ENCODE measurements at regions not wholly inside any gene's neighbourhood (a gene's known extent, or its start where the extent isn't known, plus 50 kb on each side); places are given as distances from the start of the nearest gene placed in this dataset.

- no peak for TF ChIP-seq EZH2 (IDR thresholded peaks at IDR 0.05; ENCODE audit: borderline replicate concordance, low read length)
- no peak for TF ChIP-seq CTCF (IDR thresholded peaks at IDR 0.05; ENCODE audit: low read length)
Observed at GRCh38 chr5:98053170-98053569, 720.3 kb upstream of the RGMB start.

GRCh38 chr5:98060148-98060547 is 713.3 kb upstream of the RGMB start:
- Histone ChIP-seq H3F3A (ENCODE audit: insufficient read depth, low read length) (no peaks in the 10 kb centered on the region), H3K36me3 (ENCODE audit: insufficient read depth, low read length) (no peaks in the 10 kb centered on the region), H2AFZ (ENCODE audit: low read length) (no peak overlapping the region), H3K27me3 (ENCODE audit: insufficient read depth, low read length) (no peaks in the 10 kb centered on the region), H3K27ac (ENCODE audit: low read depth, low read length, poor library complexity, severe bottlenecking) (no peak overlapping the region), H3K9me2 (ENCODE audit: low read depth, low read length) (no peaks in the 10 kb centered on the region), H3K4me2 (ENCODE audit: low read length) (no peak overlapping the region), H3K79me2 (ENCODE audit: insufficient read depth, low read length) (no peaks in the 10 kb centered on the region), H3K9me3 (ENCODE audit: low read length) (no peaks in the 10 kb centered on the region), H3K4me1 (ENCODE audit: insufficient read depth, low read length, severe bottlenecking) (no peaks in the 10 kb centered on the region), H3K9ac (ENCODE audit: low read length) (no peak overlapping the region), H3K4me3 (ENCODE audit: low read depth, low read length, poor library complexity, severe bottlenecking) (no peak overlapping the region), H4K20me1 (ENCODE audit: insufficient read depth, low read length) (no peaks in the 10 kb centered on the region)
- TF ChIP-seq CTCF (IDR thresholded peaks at IDR 0.05; ENCODE audit: low read length) (no peak), EZH2 (IDR thresholded peaks at IDR 0.05; ENCODE audit: borderline replicate concordance, low read length) (no peak)

More at GRCh38 chr5:98053170-98053569, 720.3 kb upstream of the RGMB start:
- Histone ChIP-seq H3K36me3 (ENCODE audit: insufficient read depth, low read length) (no peaks in the 10 kb centered on the region), H3K27me3 (ENCODE audit: insufficient read depth, low read length) (no peaks in the 10 kb centered on the region), H3K27ac (ENCODE audit: low read depth, low read length, poor library complexity, severe bottlenecking) (no peak overlapping the region), H3K79me2 (ENCODE audit: insufficient read depth, low read length) (no peaks in the 10 kb centered on the region), H4K20me1 (ENCODE audit: insufficient read depth, low read length) (no peaks in the 10 kb centered on the region), H3K4me2 (ENCODE audit: low read length) (no peak overlapping the region), H2AFZ (ENCODE audit: low read length) (no peak overlapping the region), H3F3A (ENCODE audit: insufficient read depth, low read length) (no peaks in the 10 kb centered on the region), H3K4me3 (ENCODE audit: low read depth, low read length, poor library complexity, severe bottlenecking) (no peak overlapping the region), H3K9ac (ENCODE audit: low read length) (no peak overlapping the region), H3K9me2 (ENCODE audit: low read depth, low read length) (no peaks in the 10 kb centered on the region), H3K4me1 (ENCODE audit: insufficient read depth, low read length, severe bottlenecking) (no peaks in the 10 kb centered on the region), H3K9me3 (ENCODE audit: low read length) (no peaks in the 10 kb centered on the region)

GRCh38 chr5:98064118-98064685 is 709.3 kb upstream of the RGMB start:
- Histone ChIP-seq H3K79me2 (ENCODE audit: insufficient read depth, low read length) (no peaks in the 10 kb centered on the region), H3K4me1 (ENCODE audit: insufficient read depth, low read length, severe bottlenecking) (no peaks in the 10 kb centered on the region), H3K27ac (ENCODE audit: low read depth, low read length, poor library complexity, severe bottlenecking) (no peak overlapping the region), H3K27me3 (ENCODE audit: insufficient read depth, low read length) (no peaks in the 10 kb centered on the region), H3F3A (ENCODE audit: insufficient read depth, low read length) (no peaks in the 10 kb centered on the region), H3K4me3 (ENCODE audit: low read depth, low read length, poor library complexity, severe bottlenecking) (no peak overlapping the region), H3K9ac (ENCODE audit: low read length) (no peak overlapping the region), H3K9me2 (ENCODE audit: low read depth, low read length) (no peaks in the 10 kb centered on the region), H3K9me3 (ENCODE audit: low read length) (no peaks in the 10 kb centered on the region), H3K4me2 (ENCODE audit: low read length) (no peak overlapping the region), H4K20me1 (ENCODE audit: insufficient read depth, low read length) (no peaks in the 10 kb centered on the region), H3K36me3 (ENCODE audit: insufficient read depth, low read length) (no peaks in the 10 kb centered on the region), H2AFZ (ENCODE audit: low read length) (no peak overlapping the region)
- TF ChIP-seq CTCF (IDR thresholded peaks at IDR 0.05; ENCODE audit: low read length) = no peak
- no peak for TF ChIP-seq EZH2 (IDR thresholded peaks at IDR 0.05; ENCODE audit: borderline replicate concordance, low read length)

Measured in OCI-LY1 (cell line).